CD4-positive, CD25-positive, alpha-beta regulatory T cell (primary cell): ENCODE measurements at regions not wholly inside any gene's neighbourhood (a gene's known extent, or its start where the extent isn't known, plus 50 kb on each side); places are given as distances from the start of the nearest gene placed in this dataset.

Experiments
- ATAC-seq, 2 donors: fragments of 150-1000 bp; cut with Tn5 transposase; one replicate each; pipeline ENCODE4 v1.10.0; 2021; ENCODE audit warnings: low read depth in 2 of 2, moderate number of reproducible peaks in 2 of 2, moderate library complexity in 1 of 2
- DNase-seq, 3 donors: peaks; one replicate each; pipeline versions ENCODE4 v3.0.0 to v3.0.0-alpha.2; 2012 to 2022; ENCODE audit warnings: mixed read lengths in 1 of 3
- H3K27ac ChIP-seq: one replicate; pipeline ENCODE4 v1.7.0; 2013; ENCODE audit warnings: mild to moderate bottlenecking, low read length; ENCODE audit not compliant: insufficient read depth, poor library complexity, severe bottlenecking
- H3K27me3 ChIP-seq: one replicate; pipeline ENCODE4 v1.7.0; 2013; ENCODE audit warnings: low read length; ENCODE audit not compliant: control insufficient read depth, insufficient read depth
- H3K36me3 ChIP-seq: one replicate; pipeline ENCODE4 v1.7.0; 2013; ENCODE audit warnings: mild to moderate bottlenecking, low read length, moderate library complexity; ENCODE audit not compliant: control insufficient read depth, insufficient read depth
- H3K4me1 ChIP-seq: 2 replicates; pipeline ENCODE4 v1.7.0; 2013; ENCODE audit warnings: mild to moderate bottlenecking, low read length; ENCODE audit not compliant: insufficient read depth, control insufficient read depth, poor library complexity, severe bottlenecking
- H3K4me3 ChIP-seq: one replicate; pipeline ENCODE4 v1.7.0; 2013; ENCODE audit warnings: low read depth, mild to moderate bottlenecking, low read length, moderate library complexity
- H3K9me3 ChIP-seq, 2 experiments: 1 replicate in 1 of 2; 2 replicates in 1 of 2; pipeline ENCODE4 v1.7.0; 2013; ENCODE audit warnings: low read length in 2 of 2, mild to moderate bottlenecking in 1 of 2, moderate library complexity in 1 of 2; ENCODE audit not compliant: control insufficient read depth in 2 of 2
- H3K27ac Mint-ChIP-seq, 3 donors: one replicate each; pipeline ENCODE4 v1.8.0; 2020 to 2022; ENCODE audit warnings: mild to moderate bottlenecking in 3 of 3, mixed read lengths in 3 of 3, moderate library complexity in 2 of 3
- H3K27me3 Mint-ChIP-seq: one replicate; pipeline ENCODE4 v1.8.0; 2022; ENCODE audit warnings: mild to moderate bottlenecking, mixed read lengths
- H3K36me3 Mint-ChIP-seq: one replicate; pipeline ENCODE4 v1.8.0; 2020; ENCODE audit warnings: mixed read lengths
- H3K4me1 Mint-ChIP-seq, 4 donors: one replicate each; pipeline ENCODE4 v1.8.0; 2020 to 2022; ENCODE audit warnings: mixed read lengths in 4 of 4, mild to moderate bottlenecking in 1 of 4
- H3K4me3 Mint-ChIP-seq, 4 donors: one replicate each; pipeline ENCODE4 v1.8.0; 2020 to 2022; ENCODE audit warnings: mild to moderate bottlenecking in 4 of 4, mixed read lengths in 4 of 4, moderate library complexity in 3 of 4
- H3K9me3 Mint-ChIP-seq, 7 donors: one replicate each; pipeline ENCODE4 v1.8.0; 2020 to 2022; ENCODE audit warnings: mixed read lengths in 7 of 7, mild to moderate bottlenecking in 3 of 7, moderate library complexity in 2 of 7

DNA sequence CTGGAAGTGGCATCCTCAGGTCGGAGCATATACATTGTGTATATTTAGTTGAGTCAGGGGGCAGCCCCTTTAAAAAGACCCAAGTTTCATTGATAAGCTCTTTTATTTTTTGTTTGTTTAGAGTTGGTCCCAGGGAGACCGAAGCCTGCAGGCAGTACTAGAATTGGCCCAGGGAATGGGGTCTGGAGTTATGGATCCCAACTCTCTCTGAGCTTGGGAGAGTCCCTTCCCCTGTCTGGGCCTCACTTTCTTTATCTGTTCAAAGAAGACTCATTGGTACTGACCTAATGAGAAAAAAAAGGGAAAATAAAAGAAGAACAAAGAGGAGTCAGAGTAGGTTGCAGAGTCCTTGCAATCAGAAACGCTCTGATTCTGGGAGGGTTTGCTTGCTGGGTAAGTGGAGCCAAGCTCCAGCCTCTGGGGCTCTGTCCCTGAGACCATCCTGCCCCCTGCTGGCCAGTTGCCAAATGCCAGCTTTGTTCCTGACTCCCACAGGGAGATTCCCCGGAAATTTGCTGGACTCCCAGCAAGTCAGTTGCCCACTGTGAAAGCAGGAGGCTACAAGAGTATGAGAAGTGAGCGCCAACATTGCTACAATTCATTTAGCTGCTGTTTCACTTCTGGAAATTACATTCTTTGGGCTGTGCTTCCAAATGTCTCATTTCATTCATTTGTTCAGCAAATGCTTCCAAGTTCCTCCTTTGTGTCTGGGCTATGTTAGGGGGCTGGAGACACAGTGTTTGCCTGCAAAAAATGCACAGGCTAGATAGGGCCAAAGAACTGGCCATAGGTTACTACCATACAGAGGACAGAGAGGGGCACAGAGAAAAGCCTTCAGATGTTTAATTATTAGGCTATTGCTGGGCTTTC, 156.2 kb downstream of the MELK start:
- Histone ChIP-seq H3K4me3 (no peak overlapping the region), H3K36me3 (no peaks in the 10 kb centered on the region), H3K27me3 (no peaks in the 10 kb centered on the region), H3K9me3 (no peaks in the 10 kb centered on the region), H3K27ac (no peak overlapping the region), H3K4me1 (no peaks in the 10 kb centered on the region)
- ATAC-seq (peak; percentile 45 to 46), DNase-seq (peak; percentile 45 to 54 (median 49))
- no peak overlapping the region for H3K4me3 Mint-ChIP-seq
- no peaks in the 10 kb centered on the region for H3K27me3 Mint-ChIP-seq
- no peaks in the 10 kb centered on the region for H3K36me3 Mint-ChIP-seq
- no peaks in the 10 kb centered on the region for H3K4me1 Mint-ChIP-seq
- H3K9me3 Mint-ChIP-seq = no peaks in the 10 kb centered on the region
- peak overlapping the region in 1 of 3 donors; percentile 44 for H3K27ac Mint-ChIP-seq

DNA sequence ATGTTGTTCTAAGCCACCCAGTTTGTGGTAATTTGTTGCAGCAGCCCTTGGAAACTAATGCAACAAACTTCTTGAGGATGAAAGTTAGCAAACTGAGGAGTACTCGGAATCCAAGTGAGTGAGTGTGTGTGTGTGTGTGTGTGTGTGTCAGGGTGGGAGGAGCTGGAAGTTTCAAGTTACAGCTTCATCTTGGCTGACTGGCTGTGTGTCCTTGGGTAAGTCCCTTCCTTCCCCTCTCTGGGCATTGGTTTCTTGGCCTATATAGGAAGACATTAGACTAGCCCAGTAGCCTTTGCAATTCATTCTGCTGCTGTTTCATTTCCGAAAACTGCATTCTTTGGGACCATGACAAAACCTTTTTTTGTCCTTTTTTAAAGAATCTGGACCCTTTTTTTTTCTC, 157.2 kb downstream of the MELK start:
- H3K4me1 ChIP-seq = no peaks in the 10 kb centered on the region
- ATAC-seq (no peak), DNase-seq (no peak)
- H3K36me3 Mint-ChIP-seq = no peaks in the 10 kb centered on the region
- H3K27ac Mint-ChIP-seq = peak overlapping the region in 1 of 3 donors; percentile 44
- H3K36me3 ChIP-seq = no peaks in the 10 kb centered on the region
- no peak overlapping the region for H3K27ac ChIP-seq
- H3K27me3 Mint-ChIP-seq = peaks cover 4% of the 10 kb centered on the region
- H3K4me1 Mint-ChIP-seq = no peaks in the 10 kb centered on the region
- H3K4me3 Mint-ChIP-seq = no peak overlapping the region
- no peaks in the 10 kb centered on the region for H3K9me3 Mint-ChIP-seq
- H3K27me3 ChIP-seq = no peaks in the 10 kb centered on the region
- H3K9me3 ChIP-seq = no peaks in the 10 kb centered on the region
- no peak overlapping the region for H3K4me3 ChIP-seq

DNA sequence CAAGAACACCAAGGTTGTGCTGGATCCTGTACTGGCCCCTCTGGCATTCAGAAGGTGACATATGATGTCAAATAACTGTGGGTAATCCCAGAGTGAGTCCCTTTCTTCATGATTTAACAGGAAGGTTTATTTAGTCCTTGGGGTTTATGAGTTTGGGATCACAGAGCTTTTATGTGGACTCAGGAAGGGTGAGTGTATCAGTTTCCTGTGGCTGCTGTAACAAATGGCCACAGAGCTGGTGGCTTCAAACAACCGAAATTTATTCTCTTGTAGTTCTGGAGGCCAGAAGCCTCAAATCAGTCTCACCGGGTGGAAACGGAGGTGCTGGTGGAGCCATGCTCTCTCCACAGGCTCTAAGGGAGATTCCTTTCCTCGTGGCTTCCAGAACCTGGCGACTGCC, 157.7 kb downstream of the MELK start:
- Mint-ChIP-seq H3K27me3 (peaks cover 4% of the 10 kb centered on the region), H3K4me3 (no peak overlapping the region), H3K36me3 (no peaks in the 10 kb centered on the region), H3K4me1 (no peaks in the 10 kb centered on the region), H3K9me3 (no peaks in the 10 kb centered on the region), H3K27ac (no peak overlapping the region)
- H3K4me1 ChIP-seq = no peaks in the 10 kb centered on the region
- DNase-seq (no peak), ATAC-seq (no peak)
- no peaks in the 10 kb centered on the region for H3K27me3 ChIP-seq
- H3K4me3 ChIP-seq = no peak overlapping the region
- no peaks in the 10 kb centered on the region for H3K9me3 ChIP-seq
- no peak overlapping the region for H3K27ac ChIP-seq
- H3K36me3 ChIP-seq = no peaks in the 10 kb centered on the region

DNA sequence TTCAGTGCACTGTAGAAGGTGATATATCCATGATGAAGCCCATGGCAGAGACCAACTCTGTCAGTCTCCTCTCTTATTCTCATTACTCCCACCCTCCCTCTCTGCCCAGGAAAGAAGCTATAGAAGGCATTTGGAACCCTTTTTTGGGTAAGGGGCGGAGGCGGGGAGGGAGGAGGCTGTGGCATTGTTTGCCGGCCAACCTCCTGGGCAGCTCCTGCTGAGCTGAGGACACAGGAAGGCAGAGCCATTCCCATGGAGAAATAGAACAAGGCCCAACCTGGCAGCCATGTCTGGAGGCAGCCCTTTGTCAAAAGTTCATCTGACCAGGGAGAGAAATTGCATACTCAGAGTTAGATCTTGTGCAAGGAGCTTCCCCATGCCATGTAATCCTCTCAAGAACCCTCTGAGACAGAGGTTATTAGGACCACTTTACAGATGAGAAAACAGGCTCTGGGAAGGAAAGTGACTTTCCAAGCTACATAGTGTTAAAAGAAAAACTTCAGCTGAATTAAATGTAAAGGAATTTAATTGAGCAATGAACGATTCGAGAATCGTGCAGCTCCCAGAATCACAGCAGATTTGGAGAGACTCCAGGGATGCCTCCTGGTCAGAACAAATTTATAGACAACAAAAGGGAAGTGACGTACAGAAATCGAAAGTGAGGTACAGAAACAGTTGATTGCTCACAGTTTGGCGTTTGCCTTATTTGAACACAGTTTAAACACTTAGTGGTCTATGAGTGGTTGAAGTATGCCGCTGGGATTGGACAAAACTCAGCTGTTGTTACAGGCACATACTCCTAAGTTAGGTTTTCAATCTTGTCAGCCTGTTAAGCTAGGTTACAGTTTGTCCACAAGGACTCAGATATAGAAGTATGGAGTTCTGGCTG, 158.6 kb downstream of the MELK start:
- Mint-ChIP-seq H3K27ac (no peak overlapping the region), H3K27me3 (peaks cover 4% of the 10 kb centered on the region), H3K36me3 (no peaks in the 10 kb centered on the region), H3K4me3 (no peak overlapping the region), H3K9me3 (no peaks in the 10 kb centered on the region), H3K4me1 (no peaks in the 10 kb centered on the region)
- DNase-seq = no peak
- Histone ChIP-seq H3K27ac (no peak overlapping the region), H3K9me3 (no peaks in the 10 kb centered on the region), H3K27me3 (no peaks in the 10 kb centered on the region), H3K4me1 (no peaks in the 10 kb centered on the region), H3K36me3 (no peaks in the 10 kb centered on the region), H3K4me3 (no peak overlapping the region)
- ATAC-seq = no peak

DNA sequence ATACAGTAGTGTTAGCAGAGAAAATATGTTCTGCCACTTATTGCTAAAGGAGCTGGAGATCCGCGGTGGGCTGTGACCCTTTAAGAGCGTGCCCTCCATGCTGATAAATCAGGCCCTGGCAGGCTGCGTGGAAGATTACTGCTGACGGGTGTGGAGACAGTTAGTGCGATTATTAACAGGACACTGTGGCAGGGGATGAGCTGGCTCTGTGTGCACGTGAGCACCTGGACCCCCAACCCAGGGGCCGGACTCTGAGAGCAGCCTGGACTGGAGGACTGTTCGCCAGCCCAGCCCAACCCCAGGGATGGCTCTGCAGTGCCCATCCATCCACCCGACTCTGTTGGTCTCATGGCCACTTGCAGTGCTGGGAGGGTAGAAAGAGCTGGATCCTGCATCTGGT, 162.0 kb downstream of the MELK start:
- DNase-seq (no peak), ATAC-seq (no peak)
- no peaks in the 10 kb centered on the region for H3K36me3 ChIP-seq
- no peak overlapping the region for H3K4me3 ChIP-seq
- peaks cover 3% of the 10 kb centered on the region for H3K4me1 ChIP-seq
- H3K27me3 ChIP-seq = peaks cover 3% of the 10 kb centered on the region
- Mint-ChIP-seq H3K36me3 (no peaks in the 10 kb centered on the region), H3K9me3 (no peaks in the 10 kb centered on the region), H3K27me3 (peaks cover 15% of the 10 kb centered on the region), H3K4me3 (no peak overlapping the region), H3K4me1 (no peaks in the 10 kb centered on the region), H3K27ac (no peak overlapping the region)
- H3K9me3 ChIP-seq = no peaks in the 10 kb centered on the region
- H3K27ac ChIP-seq = no peak overlapping the region

DNA sequence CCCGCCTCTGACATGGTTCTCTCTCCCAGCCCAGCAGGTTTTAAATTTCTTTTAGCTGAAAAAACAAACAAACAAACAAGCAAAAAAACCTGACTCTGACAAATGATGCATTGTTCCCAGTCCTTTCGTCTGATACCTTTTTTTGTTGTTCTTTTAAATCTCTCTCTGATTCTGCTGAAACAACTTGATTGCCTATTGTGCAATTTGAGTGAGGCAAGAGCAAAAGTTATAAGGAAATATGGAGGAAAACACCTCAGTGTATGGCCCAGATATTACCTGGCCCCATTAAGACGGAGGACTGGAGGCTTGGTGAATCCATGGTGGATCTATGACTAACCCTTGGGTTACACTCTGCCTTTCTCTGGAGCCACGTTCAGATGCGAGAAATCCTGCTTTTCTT, 164.0 kb downstream of the MELK start:
- H3K4me1 ChIP-seq = peaks cover 3% of the 10 kb centered on the region
- no peaks in the 10 kb centered on the region for H3K36me3 ChIP-seq
- Mint-ChIP-seq H3K27me3 (peaks cover 27% of the 10 kb centered on the region), H3K9me3 (no peaks in the 10 kb centered on the region), H3K27ac (no peak overlapping the region), H3K4me3 (no peak overlapping the region), H3K36me3 (no peaks in the 10 kb centered on the region), H3K4me1 (peaks cover 0 to 4% (median 0%) of the 10 kb centered on the region in 4 donors)
- peaks cover 10% of the 10 kb centered on the region for H3K27me3 ChIP-seq
- no peaks in the 10 kb centered on the region for H3K9me3 ChIP-seq
- ATAC-seq (no peak), DNase-seq (no peak)
- no peak overlapping the region for H3K4me3 ChIP-seq
- H3K27ac ChIP-seq = no peak overlapping the region

DNA sequence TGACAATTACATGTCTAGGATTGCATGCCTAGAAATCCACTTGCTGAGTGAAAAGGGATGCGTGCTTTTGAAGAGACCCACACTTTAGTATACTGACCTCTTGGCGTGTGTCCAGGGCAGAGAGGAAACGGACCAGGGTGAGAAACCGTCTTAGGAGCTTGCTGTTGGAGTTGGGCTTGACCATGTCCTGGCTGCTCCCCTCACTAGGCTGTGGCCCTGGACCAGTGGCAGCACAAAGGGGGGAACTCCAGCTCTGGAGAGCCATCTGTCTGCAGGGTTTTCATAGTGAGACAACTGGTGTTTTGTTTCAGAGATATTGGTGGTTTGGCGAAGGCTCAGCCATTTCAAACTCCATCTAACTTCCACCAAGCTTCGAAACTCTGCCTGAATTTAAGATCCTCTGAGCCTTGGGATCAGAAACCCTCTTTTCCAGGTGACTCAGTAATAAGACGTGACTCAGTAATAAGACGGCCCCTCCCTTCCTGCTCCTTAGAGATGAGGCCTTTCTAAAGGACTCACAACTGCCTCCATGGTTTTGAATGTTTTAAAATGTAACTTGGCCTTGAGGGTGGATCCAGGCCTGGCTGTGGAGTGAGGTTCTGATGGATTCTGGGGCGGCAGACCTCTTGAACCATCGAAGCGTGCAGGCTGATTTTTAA, 165.8 kb downstream of the MELK start:
- Mint-ChIP-seq H3K27me3 (peaks cover 27% of the 10 kb centered on the region), H3K27ac (no peak overlapping the region), H3K4me1 (peaks cover 0 to 4% (median 0%) of the 10 kb centered on the region in 4 donors), H3K4me3 (no peak overlapping the region), H3K36me3 (no peaks in the 10 kb centered on the region), H3K9me3 (no peaks in the 10 kb centered on the region)
- ATAC-seq = no peak
- Histone ChIP-seq H3K27ac (no peak overlapping the region), H3K4me3 (no peak overlapping the region), H3K36me3 (no peaks in the 10 kb centered on the region), H3K4me1 (peaks cover 3% of the 10 kb centered on the region), H3K9me3 (no peaks in the 10 kb centered on the region), H3K27me3 (peaks cover 10% of the 10 kb centered on the region)
- DNase-seq = no peak
